ENCODE measurements at regions not wholly inside any gene's neighbourhood (a gene's known extent, or its start where the extent isn't known, plus 50 kb on each side); places are given as distances from the start of the nearest gene placed in this dataset.

- no peak for TF ChIP-seq SUZ12 (IDR thresholded peaks at IDR 0.05)
- TF ChIP-seq FOXK2 (IDR thresholded peaks at IDR 0.05): no peak
- no peak for TF ChIP-seq TARDBP (IDR thresholded peaks at IDR 0.05)
- no peak for TF ChIP-seq ZNF384 (IDR thresholded peaks at IDR 0.05)
- TF ChIP-seq L3MBTL2 (conservative IDR thresholded peaks at IDR 0.05): no peak
Observed at GRCh38 chr3:18075799-18076198, 333.4 kb upstream of the TBC1D5 start.

Measured in HEK293T (cell line).